Astrocyte (in vitro differentiated cells and primary cell): ENCODE measurements at regions not wholly inside any gene's neighbourhood (a gene's known extent, or its start where the extent isn't known, plus 50 kb on each side); places are given as distances from the start of the nearest gene placed in this dataset.

Experiments
- DNase-seq: peaks from one replicate; pipeline ENCODE4 v3.0.0-alpha.2; 2010; ENCODE audit warnings: low read depth
- FAIRE-seq: peaks from 2 replicates; lab custom pipeline; 2011; peaks lifted over from hg19 to GRCh38; lab: Jason Lieb, UNC
- H2AFZ ChIP-seq: 2 replicates; pipeline ENCODE4 v1.6.0; 2012; ENCODE audit warnings: low read depth, low read length, inconsistent platforms
- H3K27ac ChIP-seq: 2 replicates; pipeline ENCODE4 v1.5.1; 2011; ENCODE audit warnings: low read depth, low read length, inconsistent platforms
- H3K27me3 ChIP-seq: 2 replicates; pipeline ENCODE4 v1.6.0; 2011; ENCODE audit warnings: low read length, inconsistent platforms; ENCODE audit not compliant: insufficient read depth
- H3K36me3 ChIP-seq: 2 replicates; pipeline ENCODE4 v1.5.1; 2011; ENCODE audit warnings: low read length, inconsistent platforms; ENCODE audit not compliant: insufficient read depth
- H3K4me1 ChIP-seq: 2 replicates; pipeline ENCODE4 v1.5.1; 2011; ENCODE audit warnings: low read length, inconsistent platforms; ENCODE audit not compliant: insufficient read depth
- H3K4me2 ChIP-seq: 2 replicates; pipeline ENCODE4 v1.6.0; 2012; ENCODE audit warnings: low read length, inconsistent platforms
- H3K4me3 ChIP-seq: 2 replicates; pipeline ENCODE4 v1.5.1; 2011; ENCODE audit warnings: low read depth, mild to moderate bottlenecking, low read length, inconsistent platforms; ENCODE audit not compliant: insufficient read depth
- H3K79me2 ChIP-seq: 2 replicates; pipeline ENCODE4 v1.6.0; 2012; ENCODE audit warnings: mild to moderate bottlenecking, low read length, inconsistent platforms; ENCODE audit not compliant: insufficient read depth
- H3K9ac ChIP-seq: 2 replicates; pipeline ENCODE4 v1.6.0; 2012; ENCODE audit warnings: mild to moderate bottlenecking, low read length, inconsistent platforms
- H3K9me3 ChIP-seq: 2 replicates; pipeline ENCODE4 v1.5.1; 2012; ENCODE audit warnings: low read depth, mild to moderate bottlenecking, low read length, inconsistent platforms; ENCODE audit not compliant: insufficient read depth
- H4K20me1 ChIP-seq: 2 replicates; pipeline ENCODE4 v1.6.0; 2012; ENCODE audit warnings: low read length, inconsistent platforms; ENCODE audit not compliant: insufficient read depth
- H3K27ac Mint-ChIP-seq: one replicate; pipeline ENCODE4 v1.8.0; 2021; ENCODE audit warnings: mild to moderate bottlenecking, mixed read lengths; ENCODE audit not compliant: unreplicated experiment
- H3K27me3 Mint-ChIP-seq: one replicate; pipeline ENCODE4 v1.8.0; 2021; ENCODE audit warnings: low read depth, mixed read lengths; ENCODE audit not compliant: unreplicated experiment
- H3K36me3 Mint-ChIP-seq: one replicate; pipeline ENCODE4 v1.8.0; 2021; ENCODE audit warnings: low read depth, mixed read lengths; ENCODE audit not compliant: unreplicated experiment
- H3K4me1 Mint-ChIP-seq: one replicate; pipeline ENCODE4 v1.8.0; 2021; ENCODE audit warnings: low read depth, mixed read lengths; ENCODE audit not compliant: unreplicated experiment
- H3K4me3 Mint-ChIP-seq: one replicate; pipeline ENCODE4 v1.8.0; 2021; ENCODE audit warnings: mild to moderate bottlenecking, moderate library complexity, mixed read lengths; ENCODE audit not compliant: unreplicated experiment
- H3K9me3 Mint-ChIP-seq: one replicate; pipeline ENCODE4 v1.8.0; 2021; ENCODE audit warnings: mild to moderate bottlenecking, mixed read lengths; ENCODE audit not compliant: unreplicated experiment
- CTCF ChIP-seq: IDR thresholded peaks from 2 replicates; pipeline ENCODE4 v1.5.1; 2011; ENCODE audit warnings: low read depth, mild to moderate bottlenecking, inconsistent platforms, low read length, moderate library complexity; ENCODE audit not compliant: insufficient read depth
- EZH2 ChIP-seq: IDR thresholded peaks from 2 replicates; pipeline ENCODE4 v1.6.1; 2012; ENCODE audit warnings: mild to moderate bottlenecking, low read length, inconsistent platforms; ENCODE audit not compliant: insufficient read depth

GRCh38 chr4:18635531-18635930 is 614.0 kb upstream of the LCORL start:
- Mint-ChIP-seq H3K4me1 (no peaks in the 10 kb centered on the region), H3K36me3 (no peaks in the 10 kb centered on the region), H3K9me3 (no peaks in the 10 kb centered on the region), H3K27ac (no peak overlapping the region), H3K4me3 (no peak overlapping the region), H3K27me3 (no peaks in the 10 kb centered on the region)
- Histone ChIP-seq H3K9me3 (no peaks in the 10 kb centered on the region), H3K9ac (no peak overlapping the region), H3K4me3 (no peak overlapping the region), H4K20me1 (no peaks in the 10 kb centered on the region), H3K79me2 (no peaks in the 10 kb centered on the region), H3K4me2 (no peak overlapping the region), H2AFZ (no peak overlapping the region), H3K4me1 (no peaks in the 10 kb centered on the region), H3K27ac (no peak overlapping the region), H3K27me3 (no peaks in the 10 kb centered on the region), H3K36me3 (no peaks in the 10 kb centered on the region)
- no peak for DNase-seq
- TF ChIP-seq EZH2 (no peak), CTCF (no peak)
- FAIRE-seq, result no peak

GRCh38 chr4:18631586-18631985 is 610.0 kb upstream of the LCORL start:
- H3K27me3 Mint-ChIP-seq, result no peaks in the 10 kb centered on the region
- H3K27ac Mint-ChIP-seq, result no peak overlapping the region
- Histone ChIP-seq H3K4me2 (no peak overlapping the region), H3K4me3 (no peak overlapping the region), H3K4me1 (no peaks in the 10 kb centered on the region), H3K27me3 (no peaks in the 10 kb centered on the region), H3K79me2 (no peaks in the 10 kb centered on the region), H3K27ac (no peak overlapping the region), H3K9me3 (no peaks in the 10 kb centered on the region), H2AFZ (no peak overlapping the region), H3K36me3 (no peaks in the 10 kb centered on the region), H3K9ac (no peak overlapping the region), H4K20me1 (no peaks in the 10 kb centered on the region)
- no peak for DNase-seq
- TF ChIP-seq EZH2 (no peak), CTCF (no peak)
- no peaks in the 10 kb centered on the region for H3K9me3 Mint-ChIP-seq
- no peak for FAIRE-seq
- no peaks in the 10 kb centered on the region for H3K4me1 Mint-ChIP-seq
- no peaks in the 10 kb centered on the region for H3K36me3 Mint-ChIP-seq
- H3K4me3 Mint-ChIP-seq, result no peak overlapping the region

GRCh38 chr4:18630218-18631110 is 608.9 kb upstream of the LCORL start:
- Histone ChIP-seq H3K27ac (no peak overlapping the region), H3K9me3 (no peaks in the 10 kb centered on the region), H3K27me3 (no peaks in the 10 kb centered on the region), H3K4me1 (no peaks in the 10 kb centered on the region), H3K36me3 (no peaks in the 10 kb centered on the region), H3K79me2 (no peaks in the 10 kb centered on the region), H3K4me3 (no peak overlapping the region), H2AFZ (no peak overlapping the region), H4K20me1 (no peaks in the 10 kb centered on the region), H3K4me2 (no peak overlapping the region), H3K9ac (no peak overlapping the region)
- Mint-ChIP-seq H3K4me3 (no peak overlapping the region), H3K9me3 (no peaks in the 10 kb centered on the region), H3K4me1 (no peaks in the 10 kb centered on the region), H3K36me3 (no peaks in the 10 kb centered on the region), H3K27me3 (no peaks in the 10 kb centered on the region), H3K27ac (no peak overlapping the region)
- FAIRE-seq (no peak), DNase-seq (no peak)
- no peak for TF ChIP-seq CTCF
- no peak for TF ChIP-seq EZH2
